Stimulated activated naive CD4-positive, alpha-beta T cell (primary cell): ENCODE measurements at regions not wholly inside any gene's neighbourhood (a gene's known extent, or its start where the extent isn't known, plus 50 kb on each side); places are given as distances from the start of the nearest gene placed in this dataset.

Experiments
- DNase-seq, 6 experiments: peaks; one replicate each; lab custom pipeline; 2025; lab: John Stamatoyannopoulos, UW

DNA sequence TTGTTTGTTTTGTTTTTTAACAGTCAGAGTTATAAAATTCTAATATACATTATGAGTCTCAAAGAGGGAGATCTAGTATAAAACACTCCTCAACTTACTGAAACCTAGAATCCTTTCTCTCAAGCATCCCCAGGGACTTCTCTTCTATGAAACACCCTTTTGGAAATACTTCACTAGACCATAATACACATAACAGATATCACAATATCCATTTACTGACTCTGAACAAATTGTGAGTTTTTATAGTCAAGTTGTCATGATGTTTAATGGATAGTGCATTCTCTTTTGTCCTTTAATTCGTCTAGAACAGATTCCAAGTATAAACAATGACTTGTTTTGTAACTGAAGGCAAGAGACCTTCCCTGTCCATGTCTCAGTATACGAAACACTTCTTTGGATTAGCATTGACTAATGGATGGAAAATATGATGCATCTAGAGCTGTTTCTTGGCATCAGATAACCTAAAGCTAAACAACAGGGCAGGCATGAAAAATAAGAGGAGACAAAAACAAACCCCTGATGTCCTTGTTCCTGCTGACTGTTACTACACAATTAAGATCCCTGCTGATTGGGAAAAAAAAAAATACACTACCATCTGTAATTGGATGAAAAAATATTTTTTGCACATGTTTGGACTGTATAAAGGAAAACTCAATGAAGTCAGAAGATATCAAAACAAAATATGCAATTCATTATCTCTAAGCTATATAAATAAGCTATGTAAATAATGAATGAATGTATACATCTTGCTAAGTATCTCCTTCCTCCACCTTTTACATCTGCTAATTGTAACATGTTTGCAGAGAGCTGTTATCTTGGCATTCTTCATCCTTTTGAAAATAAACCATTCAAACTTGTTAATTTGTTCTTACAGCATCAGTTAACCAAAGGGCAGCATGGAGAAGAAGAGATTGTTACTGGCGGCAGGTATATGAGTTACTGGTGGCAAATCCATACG is 214.2 kb downstream of the LACC1 start:
- no peak for DNase-seq

DNA sequence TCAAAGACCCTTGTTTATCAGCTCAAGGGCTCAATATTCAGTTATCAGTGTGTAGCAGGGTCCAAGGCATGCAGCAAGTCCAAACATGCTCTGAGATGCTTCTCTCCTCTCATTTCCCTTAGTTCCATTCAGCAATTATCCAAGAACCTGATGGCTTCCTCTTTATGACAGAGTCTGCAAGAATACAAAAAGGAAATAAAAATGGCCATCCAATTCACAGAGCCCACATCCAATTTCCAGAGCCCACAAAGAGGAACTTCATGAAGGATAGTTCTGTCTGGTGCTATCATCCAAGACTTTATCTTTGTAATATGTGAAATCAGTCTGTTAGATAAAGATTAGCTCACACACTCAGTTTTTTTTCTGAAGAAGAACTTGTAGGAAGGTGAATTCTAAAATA is 217.2 kb downstream of the LACC1 start:
- no peak for DNase-seq

DNA sequence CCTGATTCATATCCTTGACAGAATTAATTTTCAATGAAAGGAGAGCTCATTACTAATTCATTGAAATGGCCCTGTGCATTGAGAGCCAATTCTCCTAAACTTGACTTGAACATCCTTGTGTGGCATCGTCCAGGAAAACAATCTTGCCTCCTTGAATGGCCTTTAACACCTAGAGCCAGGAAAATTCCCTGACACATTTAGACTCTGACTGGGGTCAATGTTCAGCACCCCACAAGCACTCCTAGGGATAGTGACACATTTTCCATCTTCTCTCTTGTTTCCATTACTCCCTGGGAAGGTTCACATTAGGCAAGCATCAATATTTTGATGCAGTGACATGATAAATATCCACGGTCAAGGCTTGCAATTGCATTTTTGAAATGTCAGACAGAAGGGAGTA is 218.9 kb downstream of the LACC1 start:
- no peak for DNase-seq

DNA sequence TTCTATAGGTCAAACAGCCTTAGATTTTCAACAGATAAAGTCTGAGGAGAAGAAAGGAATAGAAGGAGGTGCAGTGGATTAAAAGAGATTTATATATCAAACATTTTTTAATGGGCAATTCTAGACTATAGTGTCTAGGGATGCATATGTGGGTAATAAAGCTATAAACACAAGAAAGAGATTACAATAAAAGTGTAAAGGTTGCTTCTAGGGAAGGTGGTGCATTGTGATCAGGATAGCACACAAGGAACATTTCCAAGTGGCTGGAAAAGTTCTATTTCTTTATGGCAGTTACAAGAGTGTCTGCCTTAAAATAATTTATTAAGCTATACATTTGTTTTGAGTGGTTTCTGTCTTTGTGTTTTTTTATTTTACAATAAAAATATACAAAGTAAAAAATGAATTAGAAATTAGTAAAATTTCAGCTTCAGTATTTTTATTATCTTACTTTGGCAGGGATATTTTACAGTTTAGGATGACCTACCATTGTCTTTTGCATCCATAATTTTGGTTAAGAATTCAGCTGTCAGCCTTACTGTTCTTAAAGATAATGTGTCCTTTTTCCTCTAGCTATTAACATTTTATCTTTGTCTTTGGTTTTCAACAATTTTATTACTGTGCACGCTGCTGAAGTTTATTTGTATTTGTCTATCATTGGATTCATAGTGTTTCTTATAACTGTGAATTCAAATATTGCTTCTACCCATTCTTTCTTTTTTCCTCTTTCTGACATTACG is 221.8 kb downstream of the LACC1 start:
- no peak for DNase-seq

DNA sequence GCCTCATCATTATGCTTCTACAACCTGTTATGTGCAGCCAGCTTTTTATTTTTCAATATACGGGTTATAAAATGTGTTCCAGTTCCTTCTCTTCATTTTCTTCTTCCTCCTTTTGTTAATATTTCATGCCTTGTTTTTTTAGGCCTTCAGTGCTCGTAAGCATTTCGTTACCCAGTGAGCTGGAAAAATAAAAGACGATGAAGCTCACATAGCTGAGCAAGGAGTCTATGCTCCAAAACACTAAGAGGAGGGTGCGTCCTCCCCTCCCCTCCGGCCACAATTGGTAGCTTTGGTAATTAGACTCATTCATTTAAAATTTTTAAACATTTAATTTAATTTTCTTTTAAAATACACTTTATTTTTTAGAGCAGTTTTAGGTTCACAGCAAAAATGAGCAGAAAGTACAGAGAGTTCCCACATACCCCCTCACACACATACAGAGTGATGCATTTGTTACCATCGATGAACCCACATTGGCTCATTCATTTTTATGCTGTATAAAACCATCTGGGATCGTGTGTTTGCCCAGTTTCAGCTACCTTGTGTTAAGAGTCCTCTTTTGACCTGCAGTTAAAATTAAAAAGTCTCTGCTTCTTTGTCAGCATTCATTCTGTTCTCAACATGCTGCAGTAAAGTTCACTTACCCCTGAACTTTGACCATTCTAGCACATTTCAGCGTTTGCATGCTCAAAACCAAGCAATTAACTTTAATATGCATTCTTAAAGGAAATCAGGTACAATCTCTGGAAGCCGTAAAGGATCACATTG is 223.9 kb downstream of the LACC1 start:
- DNase-seq: no peak

DNA sequence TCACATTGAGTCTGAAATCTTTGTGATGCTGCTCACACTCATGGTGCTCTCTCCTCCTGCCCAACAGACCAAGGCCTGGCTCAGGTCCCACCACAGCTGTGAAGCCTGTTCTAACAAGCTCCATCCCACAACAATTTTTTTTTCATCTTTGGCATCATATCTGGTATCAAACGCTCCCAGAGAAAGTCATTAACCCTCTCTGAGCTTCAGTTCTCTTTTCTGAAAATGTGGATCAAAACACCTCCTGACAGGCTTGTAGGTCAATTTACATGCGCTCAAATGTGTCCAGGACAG is 224.4 kb downstream of the LACC1 start:
- DNase-seq: no peak

DNA sequence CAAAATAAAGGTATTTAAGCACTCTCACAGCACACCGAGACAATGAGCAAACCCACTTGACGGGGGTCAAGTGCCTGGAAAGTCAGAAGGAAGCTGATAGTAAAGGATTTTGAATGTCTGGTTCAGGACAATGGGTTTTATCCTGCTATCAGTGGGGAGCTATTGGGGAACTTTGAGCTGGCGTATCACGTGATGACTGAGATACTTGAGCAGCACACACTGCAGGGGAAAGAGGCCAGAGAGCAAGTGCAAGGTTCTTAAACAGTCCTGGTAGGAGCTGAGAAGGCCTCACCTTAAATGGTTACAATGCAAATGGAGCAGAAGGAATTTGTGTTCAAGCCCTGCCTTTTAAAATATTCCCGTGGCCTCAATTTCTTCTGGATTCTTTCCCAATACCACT is 225.3 kb downstream of the LACC1 start:
- DNase-seq: no peak

DNA sequence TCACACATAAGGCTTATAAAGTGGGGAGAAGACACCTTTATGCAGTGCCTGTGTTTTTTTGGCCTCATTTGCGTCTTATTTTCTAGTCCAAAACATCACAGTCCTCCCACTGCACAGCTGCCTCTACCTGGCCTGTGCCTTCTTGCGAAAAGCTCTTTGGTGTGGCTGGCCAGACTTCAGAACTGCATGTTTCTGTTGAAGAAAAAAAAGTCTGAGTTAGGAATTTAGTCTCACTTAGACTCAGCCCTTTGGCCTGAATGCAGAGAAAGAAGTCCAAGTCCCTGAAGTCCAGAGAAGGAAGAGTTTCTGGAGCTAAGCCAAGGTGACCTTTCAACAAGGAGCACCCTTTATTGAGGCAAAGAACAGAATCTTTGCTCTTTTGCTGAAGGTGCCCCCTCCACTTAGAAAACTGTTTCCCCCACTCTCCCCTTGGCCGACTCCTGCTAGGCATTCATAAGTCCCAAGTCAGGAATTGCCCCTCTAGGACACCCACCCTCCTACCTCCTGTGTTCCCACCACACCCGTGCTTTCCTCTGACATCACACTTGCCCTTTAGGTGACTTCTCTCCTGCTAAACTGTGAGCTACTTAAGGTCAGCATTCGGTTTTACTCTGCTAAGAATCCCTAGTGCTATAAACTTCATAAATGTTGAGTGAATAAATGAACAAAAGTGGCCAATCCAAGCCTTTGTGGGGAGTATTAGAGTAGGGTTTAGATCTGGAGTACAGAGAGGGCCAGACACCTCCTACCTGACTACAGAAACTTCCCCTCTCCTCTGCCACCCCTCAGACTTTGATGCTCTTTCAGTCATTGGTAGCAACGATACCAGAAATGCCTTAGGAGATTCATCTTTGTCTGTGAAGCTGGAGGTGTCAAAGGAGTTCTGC is 226.8 kb downstream of the LACC1 start:
- no peak for DNase-seq

DNA sequence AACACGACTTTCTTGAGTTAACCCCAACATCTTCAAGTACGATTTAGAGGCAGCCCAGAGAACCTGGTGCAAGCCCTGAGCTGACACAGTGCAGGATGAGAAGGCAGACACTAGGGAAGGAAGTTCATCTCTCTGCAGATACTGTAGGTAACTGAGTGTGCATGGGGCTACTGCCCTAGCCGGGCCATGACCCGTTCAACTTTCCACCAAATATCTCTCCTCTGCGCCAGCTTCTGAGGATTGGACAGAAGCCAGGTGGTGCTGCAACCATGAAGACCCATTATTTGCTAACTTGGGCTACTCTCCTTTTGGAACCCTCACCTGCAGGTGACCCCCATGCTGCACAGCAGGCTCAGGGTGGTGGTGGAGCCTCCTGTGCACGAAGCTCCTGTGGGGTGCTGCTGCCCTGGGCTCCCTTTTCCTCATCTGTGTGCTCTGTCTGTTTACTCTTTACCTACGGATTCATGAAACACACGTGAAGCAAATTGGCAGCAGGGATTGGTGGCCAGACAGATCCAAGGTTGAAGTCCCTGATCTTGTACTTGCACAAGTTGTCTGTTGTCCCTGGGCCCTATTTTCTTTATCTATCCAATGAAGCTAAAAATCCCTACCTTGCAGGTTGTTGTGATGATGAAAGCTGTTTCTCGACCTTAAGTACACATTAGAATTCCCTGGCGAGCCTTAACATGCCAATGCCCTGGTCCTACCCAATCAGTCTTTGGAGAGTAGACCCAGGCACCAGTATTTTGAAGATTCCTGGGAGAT is 227.8 kb downstream of the LACC1 start:
- DNase-seq: no peak

DNA sequence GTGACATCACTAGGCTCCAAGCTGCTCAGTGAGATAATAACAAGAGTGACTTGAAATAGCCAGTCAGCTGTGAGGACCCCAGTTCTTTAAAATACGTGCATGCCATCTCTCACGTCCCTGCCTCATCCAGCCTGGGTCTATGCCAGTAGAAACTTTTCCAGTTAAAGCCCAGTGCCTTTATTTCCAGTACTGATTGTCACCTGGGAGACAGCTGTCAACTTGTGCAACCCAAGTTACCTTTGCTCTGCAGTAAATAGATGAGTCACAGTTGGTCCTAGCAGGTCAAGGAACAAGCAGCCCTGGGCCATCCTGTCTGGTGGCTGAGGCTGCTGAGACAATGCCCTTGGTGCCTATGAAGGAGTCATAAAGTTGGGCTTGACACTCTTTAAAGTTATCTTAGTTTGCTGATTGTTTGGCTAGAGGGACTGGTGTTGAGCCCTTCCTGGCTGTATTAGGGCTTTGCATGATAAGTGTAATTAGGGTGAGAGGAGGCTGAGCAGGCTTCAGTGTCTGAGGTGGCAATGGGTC is 228.7 kb downstream of the LACC1 start:
- DNase-seq: no peak

DNA sequence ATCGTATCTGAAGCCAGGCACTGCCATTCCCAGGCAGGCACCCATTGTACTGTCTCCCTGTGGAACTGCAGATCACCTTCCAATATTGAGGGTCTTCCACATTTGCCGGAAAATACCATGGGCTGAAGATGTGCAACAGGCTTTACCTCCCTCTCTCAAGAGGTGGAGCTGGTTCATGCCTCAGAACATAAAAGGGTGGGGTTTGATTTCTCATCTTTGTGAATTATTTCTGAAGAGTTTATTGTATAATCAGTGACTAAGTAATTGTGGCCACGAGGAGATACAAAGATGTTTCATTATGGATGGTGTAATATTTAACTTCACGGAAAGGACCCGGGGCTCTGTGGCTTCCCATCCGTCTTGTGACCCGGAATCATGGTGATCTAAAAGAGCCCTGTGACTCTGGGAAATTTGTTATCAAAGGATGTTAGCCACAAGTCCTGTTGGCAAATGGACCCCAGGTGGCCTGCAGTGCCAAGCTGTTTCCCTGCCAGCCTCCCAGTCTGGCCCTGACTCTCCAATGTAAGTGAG is 230.5 kb downstream of the LACC1 start:
- no peak for DNase-seq

DNA sequence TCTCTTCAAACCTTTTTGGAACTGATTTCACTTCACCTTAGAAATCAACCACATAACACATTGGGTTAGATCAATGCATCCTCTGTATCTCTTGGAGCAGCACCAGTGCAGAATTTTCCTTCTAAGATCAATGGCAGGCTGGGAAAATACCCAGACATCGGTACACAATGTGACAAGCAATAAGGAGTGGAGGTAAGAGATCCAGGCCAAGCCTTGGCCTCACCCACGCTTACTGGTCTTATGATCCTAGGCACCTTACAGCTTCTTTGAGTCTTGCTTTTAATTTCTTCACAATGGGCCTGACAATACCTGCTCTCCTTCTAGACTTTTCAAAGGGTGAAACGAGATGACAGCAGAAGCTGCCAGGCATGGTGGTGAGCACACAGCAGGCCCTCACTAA is 232.0 kb downstream of the LACC1 start:
- no peak for DNase-seq

DNA sequence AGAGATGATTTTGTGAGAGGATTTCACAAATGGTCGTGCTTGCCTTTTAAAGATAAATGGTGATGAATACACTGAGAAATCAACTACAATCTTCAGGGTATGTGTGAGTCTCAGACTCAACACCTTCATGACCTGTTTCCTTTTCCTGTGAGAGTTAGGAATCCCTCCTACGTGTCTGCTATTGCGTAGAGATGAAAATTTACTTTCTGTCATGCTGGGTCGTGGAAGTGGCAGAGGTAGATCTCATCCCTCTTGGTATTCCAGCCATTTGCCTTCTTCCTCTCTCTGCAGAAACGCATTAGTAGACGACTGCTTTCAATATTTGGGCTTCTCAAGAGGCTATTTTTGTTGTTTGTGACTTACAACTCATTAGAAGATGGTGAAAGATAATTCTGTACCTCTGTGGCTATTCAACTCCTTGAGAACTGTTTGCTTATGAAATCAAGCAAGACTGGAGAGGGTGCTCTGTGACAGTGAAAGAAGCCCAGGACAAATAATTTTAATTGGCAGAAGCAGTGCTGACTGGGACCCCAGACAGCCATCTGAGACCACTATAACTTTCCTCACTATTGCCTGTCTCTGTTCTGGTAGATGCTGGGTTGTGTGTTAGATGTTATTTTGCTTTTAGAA is 233.1 kb downstream of the LACC1 start:
- DNase-seq: no peak

DNA sequence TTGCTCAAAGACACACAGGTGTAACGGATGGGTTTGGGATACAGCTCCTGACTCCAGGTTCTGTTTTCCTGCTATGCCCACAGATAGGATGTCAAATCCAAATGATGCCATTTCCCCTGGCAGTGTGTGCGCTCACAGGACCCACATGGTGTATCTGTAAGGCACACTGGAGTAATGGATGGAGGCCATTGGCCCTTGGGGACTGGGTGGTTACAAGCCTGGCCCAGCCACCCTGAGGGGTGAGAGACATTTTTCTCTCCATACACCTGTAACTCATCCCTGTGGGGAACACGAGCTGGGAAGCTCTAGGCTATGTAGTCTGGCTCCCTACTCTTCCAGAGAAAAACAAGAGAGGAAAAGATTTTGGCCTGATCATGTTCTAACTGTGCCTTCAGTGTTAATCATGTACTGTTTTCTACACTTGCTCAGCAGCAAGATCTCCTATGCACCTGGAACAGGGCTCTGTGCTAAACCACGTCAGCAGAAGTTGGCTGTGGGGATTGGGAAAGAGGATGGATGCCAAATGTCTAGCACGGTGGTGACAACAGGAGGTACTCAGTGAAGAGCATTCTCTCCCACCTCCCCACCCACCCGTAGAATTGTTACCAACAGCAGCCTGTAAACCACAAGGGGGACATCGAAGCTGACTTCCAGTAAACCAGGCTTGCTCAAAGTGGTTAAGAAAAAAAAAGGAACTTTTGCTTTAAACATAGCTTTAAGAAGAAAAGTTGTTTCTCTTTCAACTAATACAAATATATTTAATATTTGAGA is 237.0 kb downstream of the LACC1 start:
- DNase-seq: peak in 1 of 6 experiments; percentile 4

DNA sequence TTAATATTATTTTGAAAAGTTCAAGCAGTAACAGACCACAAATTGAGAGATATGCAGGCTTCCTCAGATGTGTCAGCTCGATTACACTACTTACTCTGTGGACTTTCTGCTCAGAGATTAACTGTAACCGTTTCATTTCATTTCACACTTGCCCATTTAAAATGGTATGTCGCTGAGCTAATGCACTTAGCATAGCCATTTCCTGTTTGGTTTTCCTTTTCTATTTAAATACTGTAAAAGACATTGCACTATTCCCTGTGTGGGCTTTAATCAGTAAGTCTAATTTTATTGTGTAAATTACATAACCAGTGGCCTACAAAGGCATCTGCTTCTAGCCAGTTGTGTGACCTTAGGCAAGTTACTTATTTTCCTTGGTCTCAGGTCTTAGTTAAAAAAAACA is 237.6 kb downstream of the LACC1 start:
- DNase-seq: no peak

DNA sequence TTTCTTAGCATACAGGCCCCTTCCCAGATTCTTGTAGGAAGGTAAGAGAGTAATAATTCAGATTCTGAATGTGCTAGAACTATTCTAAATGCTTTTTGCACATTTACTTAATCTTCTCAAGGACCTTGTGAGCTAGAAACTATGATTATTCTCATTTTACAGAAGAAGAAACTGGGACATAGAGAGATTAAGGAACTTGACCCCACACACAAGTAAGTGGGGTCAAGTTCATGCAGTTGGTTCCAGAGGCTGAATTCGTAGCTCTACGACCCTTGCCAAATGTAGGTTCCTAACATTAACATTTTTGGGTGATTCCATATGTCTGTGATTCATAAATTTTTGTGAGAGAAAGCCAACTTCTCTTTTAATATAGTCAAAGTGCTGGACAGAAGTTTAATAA is 238.1 kb downstream of the LACC1 start:
- DNase-seq: no peak

DNA sequence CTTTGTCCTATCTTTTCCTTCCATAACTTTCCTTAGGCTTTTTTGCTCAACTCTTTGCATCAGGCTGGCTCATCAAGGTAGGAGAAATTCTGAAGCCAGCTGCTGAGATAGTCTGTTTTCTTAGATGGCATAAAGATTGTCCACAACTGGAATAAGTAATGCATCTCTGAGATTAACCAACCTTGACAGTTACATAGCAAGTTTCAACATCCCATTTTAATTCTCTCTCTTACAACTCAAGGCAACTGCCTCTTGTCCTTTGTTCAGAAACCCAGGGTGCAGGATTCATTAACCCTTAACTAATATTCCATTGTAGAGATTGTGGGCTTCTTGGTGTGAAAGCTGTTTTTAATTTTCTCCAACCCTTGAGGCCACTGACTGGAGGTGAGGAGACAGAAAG is 239.2 kb downstream of the LACC1 start:
- no peak for DNase-seq

DNA sequence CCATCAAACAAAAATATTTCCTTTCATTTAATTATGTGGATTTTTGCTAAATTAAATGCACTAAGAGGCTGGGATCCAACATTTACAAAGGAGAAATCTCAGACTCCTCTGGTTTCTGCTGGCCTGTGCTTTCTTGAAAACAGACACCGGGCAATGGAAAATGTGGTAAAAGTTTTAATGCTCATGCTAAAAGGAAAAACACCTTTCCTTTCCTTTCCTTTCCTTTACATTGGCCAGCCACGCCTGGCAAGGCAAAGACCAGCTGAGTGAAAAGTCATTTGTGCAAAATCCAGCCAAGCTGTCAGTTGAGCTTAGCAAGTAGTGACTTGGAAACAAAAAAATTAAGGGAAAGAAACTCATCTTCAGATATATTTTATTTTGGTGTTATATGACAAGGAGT is 240.3 kb downstream of the LACC1 start:
- no peak for DNase-seq
